K562 (cell line): ENCODE measurements at regions not wholly inside any gene's neighbourhood (a gene's known extent, or its start where the extent isn't known, plus 50 kb on each side); places are given as distances from the start of the nearest gene placed in this dataset.

Source experiments
- ATAC-seq: fragments of 200-7000 bp; cut with Tn5 transposase; 3 replicates; pipeline ENCODE4 v1.9.1; 2020; ENCODE audit warnings: moderate library complexity
- BruUV-seq: library from RNA; stranded (reverse); fragments of 400-500 nt; replicated peaks from 2 replicates; lab custom pipeline; 2021; lab: Mats Ljungman, UMichigan
- CTCF ChIA-PET: fragments of 300-600 bp; formaldehyde crosslinking; extraction: SDS; loops from one replicate; lab custom pipeline; 2021; ENCODE audit warnings: low intra/inter-chr PET ratio; lab: Yijun Ruan, JAX
- POLR2A ChIA-PET: fragments of 300-600, 350-650 bp; sonication (Branson Sonifier 250); formaldehyde crosslinking; extraction: SDS; loops from one replicate; lab custom pipeline; 2021; ENCODE audit warnings: antibody characterized with exemption, inconsistent platforms; lab: Yijun Ruan, JAX
- DNase-seq, 4 experiments: peaks; one replicate each; pipeline versions ENCODE4 v3.0.0 to v3.0.0-alpha.2; 2011 to 2018; ENCODE audit warnings: low spot score in 3 of 4, mixed read lengths in 3 of 4; ENCODE audit errors: extremely low read depth in 1 of 4
- FAIRE-seq: peaks from 2 replicates; lab custom pipeline; 2011; peaks lifted over from hg19 to GRCh38; lab: Jason Lieb, UNC
- H2AFZ ChIP-seq: 2 replicates; pipeline ENCODE4 v1.6.0; 2011; ENCODE audit warnings: low read depth, low read length, control low read depth, inconsistent platforms
- H3K27ac ChIP-seq: fragments of 200-600 bp; 3 replicates; pipeline ENCODE4 v1.8.0; 2011; ENCODE audit warnings: low read depth, mild to moderate bottlenecking, control low read depth, inconsistent platforms, low read length, moderate library complexity, mixed read lengths; ENCODE audit errors: extremely low read depth
- H3K27me3 ChIP-seq, 2 experiments: fragments of 300-600 bp in 1 of 2; 2 replicates in 1 of 2; 3 replicates in 1 of 2; pipeline versions ENCODE4 v1.6.0 to v1.8.0; 2011; ENCODE audit warnings: inconsistent platforms in 2 of 2, low read length in 2 of 2, mild to moderate bottlenecking in 1 of 2, mixed read lengths in 1 of 2, moderate library complexity in 1 of 2; ENCODE audit not compliant: control insufficient read depth in 2 of 2, insufficient read depth in 2 of 2
- H3K36me3 ChIP-seq: fragments of 300-600 bp; 3 replicates; pipeline ENCODE4 v1.8.0; 2011; ENCODE audit warnings: mild to moderate bottlenecking, low read length, inconsistent platforms; ENCODE audit not compliant: control insufficient read depth, insufficient read depth
- H3K4me1 ChIP-seq, 2 experiments: fragments of 200-600 bp in 1 of 2; replicated peaks in 1 of 2; 2 replicates in 1 of 2; 3 replicates in 1 of 2; pipeline versions ENCODE4 v1.5.1 to v1.8.0; 2011; ENCODE audit warnings: inconsistent platforms in 2 of 2, low read length in 2 of 2, mild to moderate bottlenecking in 1 of 2, mixed read lengths in 1 of 2, moderate library complexity in 1 of 2; ENCODE audit not compliant: control insufficient read depth in 2 of 2, insufficient read depth in 2 of 2
- H3K4me2 ChIP-seq: 2 replicates; pipeline ENCODE4 v1.6.1; 2011; ENCODE audit warnings: low read length, control low read depth, inconsistent platforms, mixed read lengths; ENCODE audit not compliant: insufficient read depth
- H3K4me3 ChIP-seq: fragments of 200-600 bp; sonication (generic), shearing (Covaris generic); 2 replicates; pipeline ENCODE4 v1.5.1; 2016; ENCODE audit warnings: control low read depth, inconsistent platforms
- H3K79me2 ChIP-seq: fragments of 200-600 bp; 3 replicates; pipeline ENCODE4 v1.8.0; 2011; ENCODE audit warnings: low read length, inconsistent platforms; ENCODE audit not compliant: control insufficient read depth, insufficient read depth
- H3K9ac ChIP-seq, 2 experiments: 2 replicates each; pipeline versions ENCODE4 v1.6.0 to v1.6.1; 2011; ENCODE audit warnings: low read depth in 2 of 2, low read length in 2 of 2, control low read depth in 1 of 2, inconsistent platforms in 1 of 2, mild to moderate bottlenecking in 1 of 2, mixed read lengths in 1 of 2; ENCODE audit not compliant: insufficient read depth in 1 of 2
- H3K9me1 ChIP-seq: one replicate; pipeline ENCODE4 v1.6.0; 2011; ENCODE audit warnings: inconsistent platforms, mild to moderate bottlenecking, low read length, moderate library complexity; ENCODE audit not compliant: control insufficient read depth, insufficient read depth
- H3K9me3 ChIP-seq: replicated peaks from 2 replicates; pipeline ENCODE4 v1.5.1; 2011; ENCODE audit warnings: low read depth, low read length, inconsistent platforms; ENCODE audit not compliant: control insufficient read depth, insufficient read depth
- H4K20me1 ChIP-seq: replicated peaks from 2 replicates; pipeline ENCODE4 v1.6.1; 2011; ENCODE audit warnings: low read length, inconsistent platforms, mixed read lengths; ENCODE audit not compliant: control insufficient read depth, insufficient read depth
- PREB ChIP-seq: sonication (generic); formaldehyde crosslinking; IDR thresholded peaks from 2 replicates; pipeline ENCODE4 v1.8.1; 2023; ENCODE audit warnings: mild to moderate bottlenecking, missing genetic modification reagents
- SMAD4 ChIP-seq: fragments of 250-450 bp; sonication (Bioruptor Pico); conservative IDR thresholded peaks from 2 replicates; pipeline ENCODE4 v1.8.0; 2021; ENCODE audit warnings: inconsistent platforms, mild to moderate bottlenecking, moderate library complexity
- WGBS: fragments of 100-300 bp; shearing (Covaris generic); methylation state at CpG from one replicate; pipeline ENCODE4 v1.1.6; 2016; ENCODE audit warnings: low coverage, mixed read lengths; ENCODE audit not compliant: insufficient coverage; ENCODE audit errors: missing lambda C conversion rate; 5-methylcytosine and 5-hydroxymethylcytosine counted together
- in situ Hi-C: fragments of 300-500 bp; cut with MboI; formaldehyde crosslinking; loops from 4 replicates; pipeline ENCODE4 v1.15.0; 2018; ENCODE audit warnings: inconsistent platforms, mixed read lengths
- intact Hi-C: fragments of 100-400 bp; cut with micrococcal nuclease; formaldehyde crosslinking; loops from 2 replicates; pipeline ENCODE4 v1.14.2; 2022
- TF ChIP-seq, protein P1 (sequence below): sonication (generic); formaldehyde crosslinking; IDR thresholded peaks from 2 replicates; pipeline ENCODE4 v1.8.0; 2022; ENCODE audit warnings: mild to moderate bottlenecking, missing genetic modification reagents
- TF ChIP-seq, protein P2 (sequence below): conservative IDR thresholded peaks from 2 replicates; pipeline ENCODE4 v1.6.1; 2011; ENCODE audit warnings: low read depth, mild to moderate bottlenecking, low read length; ENCODE audit not compliant: control insufficient read depth

DNA sequence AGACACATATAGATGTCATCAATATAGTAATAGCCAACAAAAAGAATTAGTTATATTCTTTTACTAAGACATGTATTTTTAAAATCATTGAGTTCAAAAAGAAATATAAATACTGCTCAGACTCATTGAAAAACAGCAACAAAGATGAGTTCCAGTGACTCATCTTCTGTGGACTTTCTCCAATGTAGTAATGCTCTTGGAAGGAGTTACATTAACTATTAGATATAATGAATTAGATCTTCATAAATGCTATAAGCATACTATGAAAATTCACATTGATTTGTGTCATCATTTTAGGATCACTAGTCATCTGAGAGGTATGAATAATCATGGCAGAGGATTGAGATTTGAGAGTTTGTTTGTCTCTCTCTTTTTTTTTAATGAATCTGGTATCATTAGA lies 547.8 kb upstream of the PCDH7 start:
- no peaks in the 10 kb centered on the region for H3K79me2 ChIP-seq
- no peak for DNase-seq
- no peaks in the 10 kb centered on the region for H3K36me3 ChIP-seq
- no peak overlapping the region for H2AFZ ChIP-seq
- no peaks in the 10 kb centered on the region for H4K20me1 ChIP-seq
- ATAC-seq, result no peak
- H3K27me3 ChIP-seq, result no peaks in the 10 kb centered on the region
- BruUV-seq, result no TSS peak
- H3K9me1 ChIP-seq, result no peaks in the 10 kb centered on the region
- in situ Hi-C loops, result no loop called here
- no peak for FAIRE-seq
- H3K27ac ChIP-seq, result no peak overlapping the region
- H3K4me1 ChIP-seq, result no peaks in the 10 kb centered on the region
- ChIA-PET POLR2A (no interaction called here), CTCF (no interaction called here)
- TF ChIP-seq PREB (CRISPR knock-in tag) (no peak), SMAD4 (CRISPR knock-in tag) (no peak)
- H3K9ac ChIP-seq, result no peak overlapping the region
- peaks cover 3% of the 10 kb centered on the region; the same call in 1 of the 2 replicates for H3K9me3 ChIP-seq
- H3K4me2 ChIP-seq, result no peak overlapping the region
- no peak overlapping the region for H3K4me3 ChIP-seq
- intact Hi-C loops, result no loop called here

- H2AFZ ChIP-seq, result no peak overlapping the region
- no peaks in the 10 kb centered on the region for H3K79me2 ChIP-seq
- WGBS, result 12% methylated on average over 4 of the region's 4 CpGs
- DNase-seq (no peak), ATAC-seq (no peak), FAIRE-seq (no peak)
- CTCF ChIA-PET, result no interaction called here
- intact Hi-C loops (no loop called here), in situ Hi-C loops (no loop called here)
- no peaks in the 10 kb centered on the region for H3K36me3 ChIP-seq
- H3K4me1 ChIP-seq, result no peaks in the 10 kb centered on the region
- TF ChIP-seq, protein P1, sequence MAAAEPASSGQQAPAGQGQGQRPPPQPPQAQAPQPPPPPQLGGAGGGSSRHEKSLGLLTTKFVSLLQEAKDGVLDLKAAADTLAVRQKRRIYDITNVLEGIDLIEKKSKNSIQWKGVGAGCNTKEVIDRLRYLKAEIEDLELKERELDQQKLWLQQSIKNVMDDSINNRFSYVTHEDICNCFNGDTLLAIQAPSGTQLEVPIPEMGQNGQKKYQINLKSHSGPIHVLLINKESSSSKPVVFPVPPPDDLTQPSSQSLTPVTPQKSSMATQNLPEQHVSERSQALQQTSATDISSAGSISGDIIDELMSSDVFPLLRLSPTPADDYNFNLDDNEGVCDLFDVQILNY (CRISPR knock-in tag), result no peak
- TF ChIP-seq, protein P2, sequence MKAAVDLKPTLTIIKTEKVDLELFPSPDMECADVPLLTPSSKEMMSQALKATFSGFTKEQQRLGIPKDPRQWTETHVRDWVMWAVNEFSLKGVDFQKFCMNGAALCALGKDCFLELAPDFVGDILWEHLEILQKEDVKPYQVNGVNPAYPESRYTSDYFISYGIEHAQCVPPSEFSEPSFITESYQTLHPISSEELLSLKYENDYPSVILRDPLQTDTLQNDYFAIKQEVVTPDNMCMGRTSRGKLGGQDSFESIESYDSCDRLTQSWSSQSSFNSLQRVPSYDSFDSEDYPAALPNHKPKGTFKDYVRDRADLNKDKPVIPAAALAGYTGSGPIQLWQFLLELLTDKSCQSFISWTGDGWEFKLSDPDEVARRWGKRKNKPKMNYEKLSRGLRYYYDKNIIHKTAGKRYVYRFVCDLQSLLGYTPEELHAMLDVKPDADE, result no peak
- no peak overlapping the region for H3K4me3 ChIP-seq
- H3K9ac ChIP-seq, result no peak overlapping the region
- no peak overlapping the region for H3K4me2 ChIP-seq
- 0 out of 2 replicates have a peak, but pooled peaks cover under 1% of the 10 kb centered on the region for H3K9me3 ChIP-seq
- H3K9me1 ChIP-seq, result no peaks in the 10 kb centered on the region
- no TSS peak for BruUV-seq
- no peak overlapping the region for H3K27ac ChIP-seq
- no peaks in the 10 kb centered on the region for H4K20me1 ChIP-seq
- POLR2A ChIA-PET, result no interaction called here
- H3K27me3 ChIP-seq, result no peaks in the 10 kb centered on the region
These were observed 538.7 kb upstream of the PCDH7 start for GRCh38 chr4:30181512-30181911.
